MM.1S (cell line): ENCODE measurements at regions not wholly inside any gene's neighbourhood (a gene's known extent, or its start where the extent isn't known, plus 50 kb on each side); places are given as distances from the start of the nearest gene placed in this dataset.

Experiments used
- DNase-seq: peaks from one replicate; pipeline ENCODE4 v3.0.0-alpha.2; 2015
- H2AFZ ChIP-seq: fragments of 300-600 bp; sonication (generic); 2 replicates; pipeline ENCODE4 v1.6.0; 2016; ENCODE audit warnings: antibody characterized with exemption, low read length
- H3F3A ChIP-seq: fragments of 300-600 bp; sonication (generic); 2 replicates; pipeline ENCODE4 v1.6.1; 2016; ENCODE audit warnings: mild to moderate bottlenecking, antibody characterized with exemption, low read length, moderate library complexity, mixed read lengths; ENCODE audit not compliant: insufficient read depth
- H3K27ac ChIP-seq: fragments of 300-600 bp; sonication (generic); 2 replicates; pipeline ENCODE4 v1.5.1; 2016; ENCODE audit warnings: mild to moderate bottlenecking, low read length
- H3K27me3 ChIP-seq: fragments of 300-600 bp; sonication (generic); replicated peaks from 2 replicates; pipeline ENCODE4 v1.6.0; 2016; ENCODE audit warnings: low read length; ENCODE audit not compliant: insufficient read depth
- H3K36me3 ChIP-seq: fragments of 300-600 bp; sonication (generic); replicated peaks from 2 replicates; pipeline ENCODE4 v1.6.1; 2016; ENCODE audit warnings: mild to moderate bottlenecking, low read length, mixed read lengths; ENCODE audit not compliant: insufficient read depth
- H3K4me1 ChIP-seq: fragments of 300-600 bp; sonication (generic); 2 replicates; pipeline ENCODE4 v1.6.1; 2016; ENCODE audit warnings: low read length, mixed read lengths
- H3K4me2 ChIP-seq: fragments of 300-600 bp; sonication (generic); 2 replicates; pipeline ENCODE4 v1.6.0; 2016; ENCODE audit warnings: low read depth, low read length
- H3K4me3 ChIP-seq: fragments of 300-600 bp; sonication (generic); 2 replicates; pipeline ENCODE4 v1.5.1; 2016; ENCODE audit warnings: low read length, mixed read lengths
- H3K79me2 ChIP-seq: fragments of 300-600 bp; sonication (generic); 2 replicates; pipeline ENCODE4 v1.6.1; 2016; ENCODE audit warnings: mixed run types, low read length, mixed read lengths
- H3K9ac ChIP-seq: fragments of 300-600 bp; sonication (generic); 2 replicates; pipeline ENCODE4 v1.6.1; 2016; ENCODE audit warnings: low read length, mixed read lengths
- H3K9me2 ChIP-seq: fragments of 300-600 bp; sonication (generic); replicated peaks from 2 replicates; pipeline ENCODE4 v1.6.1; 2016; ENCODE audit warnings: mild to moderate bottlenecking, low read length, mixed read lengths; ENCODE audit not compliant: insufficient read depth
- H3K9me3 ChIP-seq: fragments of 300-600 bp; sonication (generic); replicated peaks from 2 replicates; pipeline ENCODE4 v1.6.1; 2016; ENCODE audit warnings: mild to moderate bottlenecking, low read length, mixed read lengths; ENCODE audit not compliant: insufficient read depth
- H4K20me1 ChIP-seq: fragments of 300-600 bp; sonication (generic); 2 replicates; pipeline ENCODE4 v1.6.1; 2016; ENCODE audit warnings: mild to moderate bottlenecking, low read length, moderate library complexity, mixed read lengths; ENCODE audit not compliant: insufficient read depth
- CTCF ChIP-seq: fragments of 300-600 bp; sonication (generic); IDR thresholded peaks from 2 replicates; pipeline ENCODE4 v1.5.1; 2016; ENCODE audit warnings: antibody characterized with exemption, low read length, mixed read lengths
- EZH2 ChIP-seq: fragments of 300-600 bp; sonication (generic); optimal IDR thresholded peaks from 2 replicates; pipeline ENCODE3; 2017; ENCODE audit warnings: low read depth, mild to moderate bottlenecking, antibody characterized with exemption, low read length, mixed read lengths
- EZH2phosphoT487 ChIP-seq: fragments of 300-600 bp; sonication (generic); IDR thresholded peaks from 2 replicates; pipeline ENCODE4 v1.6.1; 2018; ENCODE audit warnings: antibody characterized with exemption, low read length

GRCh38 chr18:55078303-55078932 lies 119.2 kb upstream of the CCDC68 start:
- Histone ChIP-seq H3K27me3 (no peaks in the 10 kb centered on the region), H3K79me2 (no peaks in the 10 kb centered on the region), H4K20me1 (no peaks in the 10 kb centered on the region), H3K4me1 (no peaks in the 10 kb centered on the region), H3K4me2 (no peak overlapping the region), H3F3A (no peaks in the 10 kb centered on the region), H3K27ac (no peak overlapping the region), H2AFZ (no peak overlapping the region), H3K36me3 (no peaks in the 10 kb centered on the region), H3K4me3 (no peak overlapping the region), H3K9ac (no peak overlapping the region), H3K9me2 (no peaks in the 10 kb centered on the region), H3K9me3 (no peaks in the 10 kb centered on the region)
- DNase-seq = no peak
- no peak for TF ChIP-seq EZH2phosphoT487
- no peak for TF ChIP-seq EZH2
- no peak for TF ChIP-seq CTCF

- DNase-seq = no peak
- Histone ChIP-seq H3K27ac (no peak overlapping the region), H3K9ac (no peak overlapping the region), H3K9me3 (no peaks in the 10 kb centered on the region; the same call in 1 of the 2 replicates), H4K20me1 (no peaks in the 10 kb centered on the region), H3F3A (no peaks in the 10 kb centered on the region), H2AFZ (no peak overlapping the region), H3K36me3 (no peaks in the 10 kb centered on the region), H3K4me1 (no peaks in the 10 kb centered on the region), H3K9me2 (no peaks in the 10 kb centered on the region), H3K79me2 (no peaks in the 10 kb centered on the region), H3K4me2 (no peak overlapping the region), H3K4me3 (no peak overlapping the region), H3K27me3 (no peaks in the 10 kb centered on the region)
- no peak for TF ChIP-seq EZH2
- TF ChIP-seq CTCF = no peak
- no peak for TF ChIP-seq EZH2phosphoT487
Observed at GRCh38 chr18:55076643-55077218, 117.5 kb upstream of the CCDC68 start.

- TF ChIP-seq CTCF (no peak), EZH2phosphoT487 (no peak)
- Histone ChIP-seq H3K36me3 (no peaks in the 10 kb centered on the region), H3K9me3 (no peaks in the 10 kb centered on the region; the same call in 1 of the 2 replicates), H3K27ac (no peak overlapping the region), H3K79me2 (no peaks in the 10 kb centered on the region), H3K4me3 (no peak overlapping the region), H2AFZ (no peak overlapping the region), H3K9ac (no peak overlapping the region), H3K4me2 (no peak overlapping the region), H3F3A (no peaks in the 10 kb centered on the region), H3K9me2 (no peaks in the 10 kb centered on the region), H3K27me3 (no peaks in the 10 kb centered on the region), H4K20me1 (no peaks in the 10 kb centered on the region), H3K4me1 (no peaks in the 10 kb centered on the region)
- no peak for DNase-seq
Observed at GRCh38 chr18:55073834-55074233, 114.6 kb upstream of the CCDC68 start.
